Ramos (cell line): ENCODE measurements at regions not wholly inside any gene's neighbourhood (a gene's known extent, or its start where the extent isn't known, plus 50 kb on each side); places are given as distances from the start of the nearest gene placed in this dataset.
"Not testable (repeated sequence)": the region's sequence is repeated elsewhere in the genome, so short reads cannot be mapped to it uniquely, and the experiment has no call there.

Source experiments
- in situ Hi-C: fragments of 300-500 bp; cut with MboI; formaldehyde crosslinking; loops from one replicate; pipeline ENCODE4 v1.14.3; 2022; ENCODE audit warnings: low sequenced_read_pairs; ENCODE audit not compliant: unreplicated experiment

DNA sequence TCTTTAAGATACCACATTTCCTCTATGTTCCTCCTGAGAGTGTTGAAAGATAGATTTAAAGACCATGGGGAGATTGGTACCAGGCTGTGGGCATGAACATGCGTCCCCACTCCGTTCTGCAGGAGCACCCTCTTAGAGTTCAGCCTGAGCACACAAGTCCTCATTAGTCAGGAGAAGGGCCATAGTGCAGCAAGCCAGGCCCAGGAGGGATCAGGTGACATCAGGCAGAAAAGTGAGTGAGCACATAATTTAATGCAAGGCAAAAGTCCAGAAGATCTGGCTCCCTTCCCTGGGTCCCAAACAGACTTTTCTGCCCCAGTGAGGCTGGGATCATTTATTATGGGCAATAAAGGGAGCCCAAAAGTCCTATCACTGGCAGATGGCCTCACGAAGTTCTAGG, 263.7 kb upstream of the AGTR2 start:
- in situ Hi-C loops = no loop called here

- in situ Hi-C loops = no loop called here
These were observed 261.5 kb upstream of the AGTR2 start for GRCh38 chrX:115909017-115909416.

DNA sequence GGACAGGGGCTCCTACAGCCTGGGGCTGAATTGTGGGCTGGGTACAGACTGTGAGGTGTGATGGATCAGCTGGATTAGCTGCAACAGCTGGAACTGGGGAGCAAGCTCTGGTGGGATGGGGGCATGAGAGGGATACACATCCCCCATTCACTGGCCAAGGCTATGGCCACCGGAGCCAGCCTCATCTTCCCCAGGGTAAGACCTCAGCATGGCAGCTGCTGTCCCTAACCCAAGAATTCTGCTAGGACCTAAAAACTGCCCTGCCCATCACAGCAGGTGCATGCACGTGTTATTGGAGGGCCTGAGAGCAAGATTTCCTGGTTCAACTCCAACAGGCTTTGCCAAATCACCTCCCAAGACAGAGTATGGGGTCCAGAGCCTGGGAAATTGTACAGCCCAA, 258.6 kb upstream of the AGTR2 start:
- in situ Hi-C loops = no loop called here

DNA sequence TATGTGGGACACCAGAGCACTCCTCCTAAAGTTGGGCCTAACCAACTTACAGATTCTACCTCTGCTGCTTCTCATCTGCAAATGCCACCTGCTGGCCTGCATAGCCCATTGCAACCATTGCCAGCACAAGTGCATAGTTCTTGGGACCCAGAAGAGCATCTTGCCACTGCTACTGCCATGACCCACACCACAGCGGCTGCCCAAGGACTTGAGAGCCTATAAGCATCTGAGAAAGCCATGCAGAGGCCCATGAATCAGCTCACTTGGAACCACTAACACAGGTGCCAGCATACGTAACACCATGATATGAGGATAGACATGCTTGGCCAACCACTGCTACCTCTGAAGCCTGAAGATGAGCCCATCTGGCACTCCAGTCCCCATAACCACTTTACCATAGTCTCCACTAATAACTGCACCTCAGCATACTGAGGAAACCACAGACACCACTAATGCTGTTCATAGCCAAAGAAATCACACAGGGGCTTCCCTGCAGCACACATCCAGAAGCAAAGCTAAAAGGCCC, 258.1 kb upstream of the AGTR2 start:
- in situ Hi-C loops = no loop called here

DNA sequence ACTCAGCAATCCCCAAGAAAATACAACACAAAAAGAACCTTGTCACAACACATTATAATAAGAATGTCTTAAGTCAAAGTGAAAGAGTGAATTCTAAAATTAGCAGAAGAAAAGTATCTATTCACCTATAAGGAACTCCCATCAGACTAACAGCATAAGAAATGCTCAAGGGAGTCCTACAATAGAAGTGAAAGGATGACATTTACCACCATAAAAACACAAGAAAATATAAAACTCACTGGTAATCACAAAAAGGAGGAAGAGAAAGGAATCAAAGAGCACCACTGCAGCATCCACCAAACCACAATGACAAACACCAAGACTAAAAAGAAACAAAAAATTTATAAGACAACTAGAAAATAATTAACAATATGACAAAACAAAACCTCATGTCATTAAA, 257.0 kb upstream of the AGTR2 start:
- in situ Hi-C loops = no loop called here

- in situ Hi-C loops = not testable (repeated sequence)
These were observed 254.9 kb upstream of the AGTR2 start for GRCh38 chrX:115915625-115916024.

GRCh38 chrX:115929480-115929879, 241.1 kb upstream of the AGTR2 start:
- in situ Hi-C loops = no loop called here

DNA sequence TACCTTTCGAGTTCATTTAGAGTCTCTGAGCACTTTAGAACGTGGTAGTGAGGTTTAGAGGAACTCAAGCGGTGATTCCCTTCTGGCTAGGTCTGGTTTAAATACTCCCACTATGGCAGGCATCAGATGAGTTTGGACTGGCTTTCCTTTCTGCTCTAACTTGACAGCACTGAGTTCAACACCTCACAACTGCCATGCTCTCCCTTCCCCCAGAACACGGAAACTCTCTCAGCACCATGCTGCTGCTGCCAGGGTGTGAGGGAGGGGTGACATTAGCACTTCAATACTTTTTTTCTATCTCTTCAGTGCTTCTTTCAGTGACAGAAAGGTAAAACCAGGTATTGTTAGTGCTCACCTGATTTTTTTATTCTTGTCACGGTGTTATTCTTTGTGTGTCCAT, 234.5 kb upstream of the AGTR2 start:
- in situ Hi-C loops = no loop called here

GRCh38 chrX:115939070-115939469, 231.5 kb upstream of the AGTR2 start:
- in situ Hi-C loops = no loop called here

DNA sequence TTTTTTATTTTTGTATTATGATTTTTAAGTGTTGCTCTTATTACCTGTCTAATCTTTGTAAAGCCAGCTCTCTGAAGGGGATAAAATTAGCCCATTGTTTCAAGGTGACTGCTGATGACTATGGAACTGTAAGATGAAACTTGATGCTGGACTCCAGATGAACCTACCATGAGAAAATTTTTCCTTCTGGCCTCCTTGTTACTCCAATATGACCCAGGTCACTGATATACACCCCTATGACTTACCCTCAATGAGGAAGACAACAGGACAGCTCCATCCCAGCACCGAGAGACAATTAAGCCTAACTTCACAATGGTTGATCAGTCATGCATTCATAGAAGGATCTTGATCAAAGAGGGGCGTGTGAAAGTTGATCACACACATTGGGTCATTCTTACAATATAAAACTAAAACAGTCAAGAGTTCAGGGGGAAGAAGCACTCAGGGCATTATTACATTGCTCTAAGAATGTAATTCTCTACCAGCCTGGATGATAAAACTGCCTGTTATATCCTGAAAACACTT, 230.8 kb upstream of the AGTR2 start:
- in situ Hi-C loops = no loop called here

DNA sequence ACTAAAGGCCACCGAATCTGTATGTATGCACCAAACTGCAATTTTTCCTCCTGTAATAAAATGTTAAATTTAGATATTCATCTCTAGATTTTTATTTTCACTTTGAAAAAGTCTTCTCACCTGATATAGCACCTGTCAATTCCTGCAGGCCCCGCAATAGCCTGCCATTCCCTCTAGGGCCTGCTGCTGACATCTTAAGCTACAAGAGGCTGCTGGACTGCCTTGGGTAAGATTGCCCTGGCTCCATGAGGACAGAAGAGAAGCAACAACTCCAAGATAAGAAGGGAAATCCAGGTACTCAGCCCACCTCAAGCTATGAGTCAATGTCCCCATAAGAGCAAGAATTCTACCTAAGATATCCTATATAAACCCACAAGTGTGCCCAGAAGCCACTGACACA, 230.2 kb upstream of the AGTR2 start:
- in situ Hi-C loops = no loop called here

DNA sequence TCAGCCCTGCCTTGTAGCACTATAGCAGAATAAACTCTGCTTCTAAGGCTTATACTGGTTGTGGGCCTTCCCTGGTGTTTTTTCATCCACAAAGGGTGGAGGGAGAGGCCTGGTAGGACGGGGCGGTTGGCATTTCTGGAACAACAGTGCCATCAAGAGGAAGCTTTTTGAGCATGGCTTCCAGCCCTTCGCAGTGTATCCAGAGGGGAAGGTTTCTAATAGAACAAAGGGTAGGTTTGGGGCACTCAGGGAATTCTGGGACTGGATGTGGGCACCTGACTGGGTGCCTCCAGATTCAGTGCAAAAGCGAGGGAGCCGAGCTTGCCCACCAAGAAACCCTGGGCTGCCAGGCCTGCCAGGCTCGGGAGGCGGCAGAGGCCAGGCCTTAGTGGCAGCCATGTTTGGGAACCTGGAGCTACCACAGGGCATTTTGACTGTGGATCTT, 229.6 kb upstream of the AGTR2 start:
- in situ Hi-C loops = no loop called here

- in situ Hi-C loops = no loop called here
These were observed 229.2 kb upstream of the AGTR2 start for GRCh38 chrX:115941388-115941787.

- in situ Hi-C loops = no loop called here
These were observed 224.5 kb upstream of the AGTR2 start for GRCh38 chrX:115946059-115946458.

DNA sequence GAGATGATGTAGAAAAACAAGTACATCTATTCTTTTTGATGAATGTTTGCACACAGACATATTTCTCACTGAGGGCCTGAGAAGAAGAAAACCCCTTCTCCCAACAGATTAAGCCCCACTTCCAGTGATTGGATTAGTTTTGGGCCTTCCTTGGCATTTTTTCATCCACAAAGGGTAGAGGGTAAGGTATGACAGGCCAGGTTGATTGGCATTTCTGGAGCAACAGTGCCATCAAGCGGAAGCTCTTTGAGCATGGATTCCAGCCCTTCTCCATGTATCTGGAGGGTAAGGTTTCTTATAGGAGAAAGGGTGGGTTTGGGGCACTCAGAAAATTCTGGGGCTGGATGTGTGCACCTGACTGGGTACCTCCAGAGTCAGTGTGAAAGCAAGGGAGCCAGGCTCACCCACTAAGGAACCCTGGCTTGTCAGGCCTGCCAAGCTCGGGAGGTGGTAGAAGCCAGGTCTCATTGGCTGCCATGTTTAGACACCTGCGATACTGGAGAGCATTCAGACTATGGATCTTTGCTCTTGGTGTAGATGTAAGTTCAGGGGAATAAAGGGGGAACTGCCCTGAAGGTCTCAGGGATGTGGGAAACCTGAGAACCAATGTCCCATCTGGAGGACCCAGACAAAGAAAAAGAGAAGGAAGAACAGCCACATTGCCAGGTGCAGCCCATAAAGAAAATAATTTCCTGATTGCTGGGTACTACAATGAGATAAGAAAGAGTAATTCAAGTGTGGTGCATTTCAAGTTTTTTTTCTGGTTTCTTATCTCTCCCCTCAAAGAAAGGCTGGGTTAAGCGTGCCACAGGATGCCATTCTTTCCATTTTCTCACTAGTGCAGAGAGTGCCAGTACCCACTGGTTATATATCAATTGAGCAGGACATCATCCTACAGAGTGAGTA, 222.3 kb upstream of the AGTR2 start:
- in situ Hi-C loops = no loop called here

DNA sequence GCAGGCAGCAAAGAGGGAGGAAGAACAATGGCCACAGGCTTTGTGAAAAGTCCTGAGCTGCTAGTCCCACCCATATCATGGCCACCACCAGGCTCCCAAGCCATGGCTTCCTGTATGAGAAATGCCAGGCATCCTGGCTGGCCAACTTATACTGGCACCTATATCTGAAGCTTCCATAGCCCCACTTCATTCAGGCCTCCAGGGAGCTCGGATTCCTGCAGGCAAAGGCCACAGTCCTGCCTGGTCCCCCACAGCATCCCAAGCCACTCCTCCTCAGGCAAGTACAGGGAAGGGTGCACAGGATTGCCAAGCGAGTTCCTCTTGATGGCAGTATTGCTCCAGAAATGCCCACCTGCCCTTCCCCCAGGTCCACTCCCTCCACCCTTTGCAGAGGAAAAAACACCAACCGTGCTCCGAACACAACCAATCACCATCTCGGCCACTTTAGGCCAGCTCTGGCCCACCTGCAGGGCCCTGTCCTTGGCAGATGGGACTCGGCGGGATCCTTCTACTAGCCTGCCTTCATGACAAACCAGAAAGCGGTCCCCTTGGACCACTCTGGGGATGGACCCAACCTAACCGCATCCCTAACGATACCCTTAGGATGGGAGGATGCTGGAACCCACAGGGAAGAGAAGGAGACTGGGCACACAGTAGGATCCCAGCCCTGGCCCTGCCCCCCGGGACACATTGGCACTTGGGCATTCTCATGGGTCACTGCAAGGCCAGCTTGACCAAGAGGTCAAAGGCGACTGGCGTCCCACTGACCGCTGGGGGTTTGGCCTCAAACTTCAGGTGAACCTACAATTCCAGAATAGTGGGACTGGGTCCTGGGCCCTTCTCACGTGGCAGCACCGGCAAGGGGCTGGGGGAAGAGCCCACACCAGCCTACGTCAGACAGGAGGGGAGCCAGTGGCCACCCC, 220.4 kb upstream of the AGTR2 start:
- in situ Hi-C loops = no loop called here

DNA sequence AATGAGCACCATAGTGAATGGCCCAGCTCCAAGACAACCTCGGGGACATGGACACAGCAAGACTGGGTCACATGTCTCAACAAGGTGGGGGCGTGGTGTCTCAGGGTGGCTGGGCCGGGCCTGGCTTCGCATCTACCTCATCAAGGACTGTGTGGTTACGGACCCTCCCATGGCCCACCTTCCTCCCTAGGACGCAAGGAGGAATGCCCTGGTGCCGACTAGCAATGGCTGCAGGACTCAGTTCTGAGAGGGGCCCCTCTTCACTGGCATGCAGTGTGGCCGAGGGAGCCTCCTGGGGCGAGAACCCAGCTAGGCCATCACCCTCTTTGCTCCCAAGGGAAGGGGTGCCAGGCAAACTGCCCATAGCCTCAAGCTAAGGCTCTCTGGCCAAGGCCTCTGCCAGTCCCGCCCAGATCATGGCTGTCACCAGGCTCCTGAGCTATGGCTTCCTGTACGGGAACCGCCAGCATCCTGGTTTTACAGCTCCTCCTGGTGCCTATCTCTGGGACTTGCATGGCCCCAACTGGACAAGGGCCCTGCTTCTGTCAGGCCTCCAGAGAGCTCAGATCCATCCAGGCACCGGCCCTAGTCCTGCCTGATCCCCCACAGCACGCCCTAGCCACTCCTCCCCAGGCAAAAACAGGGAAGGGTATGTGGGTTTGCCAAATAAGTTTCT, 218.0 kb upstream of the AGTR2 start:
- in situ Hi-C loops = no loop called here

DNA sequence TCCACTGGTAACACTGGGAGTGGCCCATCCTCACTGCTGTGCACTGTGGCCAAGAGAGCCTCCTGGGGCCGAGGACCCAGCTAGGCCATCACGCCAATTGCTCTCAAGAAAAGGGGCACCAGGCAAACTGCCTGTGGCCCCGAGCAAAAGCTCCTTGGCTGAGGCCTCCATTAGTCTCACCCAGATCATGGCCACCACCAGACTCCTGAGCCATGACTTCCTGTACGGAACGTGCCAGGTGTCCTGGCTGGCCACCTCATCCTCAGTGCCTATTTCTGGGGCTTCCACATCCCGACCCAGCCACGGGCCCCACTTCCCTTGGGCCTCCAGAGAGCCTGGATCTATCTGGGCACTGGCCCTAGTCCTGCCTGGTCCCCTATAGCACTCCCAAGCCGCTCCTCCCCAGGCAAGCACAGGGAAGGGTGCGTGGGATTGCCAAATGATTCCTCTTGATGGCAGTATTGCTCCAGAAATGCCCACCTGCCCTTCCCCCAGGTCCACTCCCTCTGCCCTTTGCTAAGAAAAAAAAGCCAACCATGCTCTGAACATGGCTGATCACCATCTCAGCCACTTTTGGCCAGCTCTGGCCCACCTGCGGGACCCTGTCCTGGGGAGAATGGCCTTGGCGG, 212.6 kb upstream of the AGTR2 start:
- in situ Hi-C loops = no loop called here

GRCh38 chrX:115958687-115959359, 211.7 kb upstream of the AGTR2 start:
- in situ Hi-C loops = no loop called here
